ENCODE measurements at regions not wholly inside any gene's neighbourhood (a gene's known extent, or its start where the extent isn't known, plus 50 kb on each side); places are given as distances from the start of the nearest gene placed in this dataset.
"Not testable (repeated sequence)": the region's sequence is repeated elsewhere in the genome, so short reads cannot be mapped to it uniquely, and the experiment has no call there.

- DNase-seq, result no peak
These were observed 124.6 kb upstream of the KCNAB1 start for GRCh38 chr3:155995525-155996370.

GRCh38 chr3:155996882-155997281 lies 123.5 kb upstream of the KCNAB1 start:
- no peak for DNase-seq

- DNase-seq, result not testable (repeated sequence)
These were observed 122.2 kb upstream of the KCNAB1 start for GRCh38 chr3:155998173-155998572.

GRCh38 chr3:156005736-156006135 lies 114.6 kb upstream of the KCNAB1 start:
- no peak for DNase-seq

GRCh38 chr3:156010829-156011228 lies 109.5 kb upstream of the KCNAB1 start:
- no peak for DNase-seq

- no peak for DNase-seq
These were observed 105.9 kb upstream of the KCNAB1 start for GRCh38 chr3:156014489-156014888.

- no peak for DNase-seq
These were observed 103.5 kb upstream of the KCNAB1 start for GRCh38 chr3:156016902-156017301.

- no peak for DNase-seq
These were observed 102.9 kb upstream of the KCNAB1 start for GRCh38 chr3:156017352-156018030.

GRCh38 chr3:156024904-156025533 lies 95.4 kb upstream of the KCNAB1 start:
- DNase-seq, result no peak

GRCh38 chr3:156029208-156029607 lies 91.2 kb upstream of the KCNAB1 start:
- DNase-seq, result no peak

- no peak for DNase-seq
These were observed 89.7 kb upstream of the KCNAB1 start for GRCh38 chr3:156030723-156031122.

GRCh38 chr3:156033428-156033827 lies 87.0 kb upstream of the KCNAB1 start:
- no peak for DNase-seq

GRCh38 chr3:156035158-156035557 lies 85.2 kb upstream of the KCNAB1 start:
- DNase-seq, result no peak

- DNase-seq, result no peak
These were observed 83.9 kb upstream of the KCNAB1 start for GRCh38 chr3:156036258-156037053.

- no peak for DNase-seq
These were observed 83.0 kb upstream of the KCNAB1 start for GRCh38 chr3:156037356-156037755.

GRCh38 chr3:156038869-156039268 lies 81.5 kb upstream of the KCNAB1 start:
- no peak for DNase-seq

- no peak for DNase-seq
These were observed 80.3 kb upstream of the KCNAB1 start for GRCh38 chr3:156040041-156040440.

GRCh38 chr3:156041216-156041841 lies 79.0 kb upstream of the KCNAB1 start:
- DNase-seq, result not testable (repeated sequence)

GRCh38 chr3:156041856-156042255 lies 78.5 kb upstream of the KCNAB1 start:
- not testable (repeated sequence) for DNase-seq

GRCh38 chr3:156043832-156044633 lies 76.3 kb upstream of the KCNAB1 start:
- peak; percentile 59 for DNase-seq

GRCh38 chr3:156044634-156044975 lies 75.8 kb upstream of the KCNAB1 start:
- no peak for DNase-seq

GRCh38 chr3:156048483-156048882 lies 71.9 kb upstream of the KCNAB1 start:
- DNase-seq, result not testable (repeated sequence)

Measured in activated T-cell treated with anti-CD3 and anti-CD28 coated beads, Interleukin-2, amount 50 U/mL, for 1 hour (primary cell).